ENCODE measurements at regions not wholly inside any gene's neighbourhood (a gene's known extent, or its start where the extent isn't known, plus 50 kb on each side); places are given as distances from the start of the nearest gene placed in this dataset.
A peak's percentile ranks its signal among the peaks of the same experiment; 100 is the strongest.

DNA sequence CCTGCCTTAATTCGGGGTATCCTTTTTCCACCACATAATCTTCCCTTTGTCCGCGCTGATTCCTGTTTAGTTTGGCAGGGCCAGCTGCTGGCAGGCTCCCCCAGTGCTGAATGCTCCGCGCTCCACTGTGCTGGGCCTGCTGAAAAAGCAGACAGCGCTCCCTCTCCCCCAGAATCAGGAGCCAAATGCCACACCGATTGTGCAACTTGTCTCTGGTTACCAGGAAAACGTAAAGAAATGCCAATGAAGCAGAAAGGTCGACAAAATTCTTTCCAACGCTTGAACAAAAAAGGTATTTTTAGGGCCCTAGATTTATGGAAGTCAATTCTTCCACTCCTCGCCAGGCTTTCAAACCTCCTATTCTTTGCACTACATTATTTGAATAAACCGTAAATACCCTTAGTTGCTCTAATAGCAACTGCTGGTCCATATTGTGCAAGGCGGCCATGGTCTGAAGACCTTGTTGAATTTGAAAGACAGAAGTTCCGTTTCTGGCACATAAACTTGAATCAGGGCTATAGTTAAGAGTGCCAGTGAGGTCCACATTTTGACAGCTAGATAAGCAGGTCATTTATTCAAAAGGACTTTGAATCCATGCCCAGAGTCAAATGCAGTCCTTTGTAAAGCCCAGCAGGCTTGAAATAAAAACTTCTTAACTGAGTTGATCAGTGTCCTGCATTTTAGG lies 206.7 kb upstream of the RFC3 start:
- no peaks in the 10 kb centered on the region for H3K79me2 ChIP-seq (ENCODE audit: low read length)
- H3K36me3 ChIP-seq (replicated peaks; ENCODE audit: low read depth, low read length) = no peaks in the 10 kb centered on the region
- H3K27ac ChIP-seq (ENCODE audit: low read length) = no peak overlapping the region
- peaks cover 23% of the 10 kb centered on the region for H3K4me1 ChIP-seq (ENCODE audit: low read length)
- no peaks in the 10 kb centered on the region for H3K27me3 ChIP-seq (ENCODE audit: low read depth, low read length)
- no peak for TF ChIP-seq EZH2phosphoT487 (IDR thresholded peaks at IDR 0.05; ENCODE audit: low read depth)
- TF ChIP-seq, protein P1, sequence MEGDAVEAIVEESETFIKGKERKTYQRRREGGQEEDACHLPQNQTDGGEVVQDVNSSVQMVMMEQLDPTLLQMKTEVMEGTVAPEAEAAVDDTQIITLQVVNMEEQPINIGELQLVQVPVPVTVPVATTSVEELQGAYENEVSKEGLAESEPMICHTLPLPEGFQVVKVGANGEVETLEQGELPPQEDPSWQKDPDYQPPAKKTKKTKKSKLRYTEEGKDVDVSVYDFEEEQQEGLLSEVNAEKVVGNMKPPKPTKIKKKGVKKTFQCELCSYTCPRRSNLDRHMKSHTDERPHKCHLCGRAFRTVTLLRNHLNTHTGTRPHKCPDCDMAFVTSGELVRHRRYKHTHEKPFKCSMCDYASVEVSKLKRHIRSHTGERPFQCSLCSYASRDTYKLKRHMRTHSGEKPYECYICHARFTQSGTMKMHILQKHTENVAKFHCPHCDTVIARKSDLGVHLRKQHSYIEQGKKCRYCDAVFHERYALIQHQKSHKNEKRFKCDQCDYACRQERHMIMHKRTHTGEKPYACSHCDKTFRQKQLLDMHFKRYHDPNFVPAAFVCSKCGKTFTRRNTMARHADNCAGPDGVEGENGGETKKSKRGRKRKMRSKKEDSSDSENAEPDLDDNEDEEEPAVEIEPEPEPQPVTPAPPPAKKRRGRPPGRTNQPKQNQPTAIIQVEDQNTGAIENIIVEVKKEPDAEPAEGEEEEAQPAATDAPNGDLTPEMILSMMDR (IDR thresholded peaks at IDR 0.05; ENCODE audit: low read depth, low read length) = no peak
- no peak overlapping the region for H2AFZ ChIP-seq (ENCODE audit: low read depth, low read length)
- no peak overlapping the region for H3K9ac ChIP-seq (ENCODE audit: low read length)
- H4K20me1 ChIP-seq (ENCODE audit: insufficient read depth, low read length) = no peaks in the 10 kb centered on the region
- no peak overlapping the region; the same call in 1 of the 2 replicates for H3K4me2 ChIP-seq (ENCODE audit: low read length)
- H3K9me3 ChIP-seq (ENCODE audit: insufficient read depth, low read length) = no peaks in the 10 kb centered on the region
- H3K4me3 ChIP-seq (ENCODE audit: low read length) = no peak overlapping the region

DNA sequence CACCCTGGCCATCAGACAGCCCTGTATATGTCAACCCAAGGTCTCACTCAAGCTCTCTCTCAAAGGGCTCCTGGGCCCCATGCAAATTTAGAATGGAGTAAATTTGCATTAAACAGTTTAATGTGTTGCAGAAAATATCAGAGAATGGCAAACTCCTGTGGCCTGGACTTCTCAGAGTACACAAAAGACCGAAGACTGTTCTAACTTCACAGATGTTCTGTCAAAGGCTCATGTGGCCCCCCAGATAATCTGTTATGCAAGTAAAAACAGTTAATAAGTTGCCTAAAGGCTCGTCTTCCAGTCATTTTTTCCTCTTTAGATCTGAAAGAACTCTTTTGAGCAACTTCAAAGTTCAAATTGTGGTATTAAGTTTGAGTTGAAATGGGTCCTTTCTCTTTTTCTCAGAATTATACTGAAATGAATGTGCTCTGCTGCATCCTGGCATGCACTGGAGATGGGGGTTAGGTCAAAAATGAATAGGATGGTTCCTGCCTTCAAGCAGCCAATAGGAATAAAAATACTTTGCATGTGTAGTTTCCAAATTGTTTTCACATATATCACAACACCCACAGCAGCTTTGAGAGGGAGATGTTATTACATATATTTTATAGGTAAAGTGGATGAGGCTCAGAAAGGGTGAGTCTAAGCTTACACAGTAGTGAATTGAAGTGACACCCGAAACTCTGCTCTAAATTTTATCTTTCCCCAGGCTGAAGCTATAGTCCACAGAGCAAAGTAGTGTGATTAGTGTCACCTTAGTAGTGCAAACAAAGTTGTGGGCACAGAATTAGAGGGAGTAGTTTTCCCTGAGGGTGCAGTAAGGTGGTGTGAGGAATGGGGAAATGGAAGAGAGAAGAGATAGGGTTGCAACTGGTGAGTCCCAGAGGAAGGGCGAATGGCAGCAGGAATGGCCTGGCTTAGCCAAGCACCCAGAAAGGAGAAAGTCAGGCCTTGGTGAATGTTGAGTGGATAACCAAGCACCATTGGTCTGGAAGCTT lies 205.0 kb upstream of the RFC3 start:
- TF ChIP-seq, protein P1 (IDR thresholded peaks at IDR 0.05; ENCODE audit: low read depth, low read length) = no peak
- no peak for TF ChIP-seq EZH2phosphoT487 (IDR thresholded peaks at IDR 0.05; ENCODE audit: low read depth)
- H3K79me2 ChIP-seq (ENCODE audit: low read length) = no peaks in the 10 kb centered on the region
- H3K27ac ChIP-seq (ENCODE audit: low read length) = peak overlapping the region; percentile 67
- peak overlapping the region; percentile 70 for H3K4me2 ChIP-seq (ENCODE audit: low read length)
- peak overlapping the region; percentile 29 for H2AFZ ChIP-seq (ENCODE audit: low read depth, low read length)
- H3K27me3 ChIP-seq (ENCODE audit: low read depth, low read length) = no peaks in the 10 kb centered on the region
- H3K4me1 ChIP-seq (ENCODE audit: low read length) = peaks cover 23% of the 10 kb centered on the region
- H3K9ac ChIP-seq (ENCODE audit: low read length) = no peak overlapping the region
- no peaks in the 10 kb centered on the region for H3K36me3 ChIP-seq (replicated peaks; ENCODE audit: low read depth, low read length)
- no peaks in the 10 kb centered on the region for H4K20me1 ChIP-seq (ENCODE audit: insufficient read depth, low read length)
- peak overlapping the region; percentile 22 for H3K4me3 ChIP-seq (ENCODE audit: low read length)
- H3K9me3 ChIP-seq (ENCODE audit: insufficient read depth, low read length) = no peaks in the 10 kb centered on the region

DNA sequence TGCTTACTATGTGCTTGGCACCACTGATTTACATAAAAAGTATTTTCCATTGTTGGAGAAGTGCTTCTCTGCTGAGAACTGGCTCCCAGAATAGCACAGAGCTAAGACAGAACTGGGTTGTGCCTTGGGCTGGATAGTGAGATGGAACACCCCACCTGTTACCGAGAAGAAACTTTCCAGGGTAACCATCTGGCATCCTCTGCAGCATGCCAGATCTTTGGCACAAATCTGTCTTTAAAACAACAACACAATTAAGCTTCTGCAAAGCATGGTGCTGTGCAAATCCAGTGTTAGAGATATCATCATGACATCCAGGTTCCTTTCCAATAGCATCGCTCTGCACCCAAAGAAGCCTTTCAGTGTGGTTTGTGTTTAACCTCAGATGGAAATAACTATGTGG lies 202.5 kb upstream of the RFC3 start:
- H2AFZ ChIP-seq (ENCODE audit: low read depth, low read length) = no peak overlapping the region
- H3K79me2 ChIP-seq (ENCODE audit: low read length) = no peaks in the 10 kb centered on the region
- H3K4me1 ChIP-seq (ENCODE audit: low read length) = peaks cover 23% of the 10 kb centered on the region
- H3K4me3 ChIP-seq (ENCODE audit: low read length) = no peak overlapping the region
- no peak overlapping the region for H3K27ac ChIP-seq (ENCODE audit: low read length)
- H3K27me3 ChIP-seq (ENCODE audit: low read depth, low read length) = no peaks in the 10 kb centered on the region
- H4K20me1 ChIP-seq (ENCODE audit: insufficient read depth, low read length) = no peaks in the 10 kb centered on the region
- no peaks in the 10 kb centered on the region for H3K36me3 ChIP-seq (replicated peaks; ENCODE audit: low read depth, low read length)
- H3K9me3 ChIP-seq (ENCODE audit: insufficient read depth, low read length) = no peaks in the 10 kb centered on the region
- no peak overlapping the region for H3K4me2 ChIP-seq (ENCODE audit: low read length)
- no peak for TF ChIP-seq EZH2phosphoT487 (IDR thresholded peaks at IDR 0.05; ENCODE audit: low read depth)
- TF ChIP-seq, protein P1 (IDR thresholded peaks at IDR 0.05; ENCODE audit: low read depth, low read length) = no peak
- no peak overlapping the region for H3K9ac ChIP-seq (ENCODE audit: low read length)

DNA sequence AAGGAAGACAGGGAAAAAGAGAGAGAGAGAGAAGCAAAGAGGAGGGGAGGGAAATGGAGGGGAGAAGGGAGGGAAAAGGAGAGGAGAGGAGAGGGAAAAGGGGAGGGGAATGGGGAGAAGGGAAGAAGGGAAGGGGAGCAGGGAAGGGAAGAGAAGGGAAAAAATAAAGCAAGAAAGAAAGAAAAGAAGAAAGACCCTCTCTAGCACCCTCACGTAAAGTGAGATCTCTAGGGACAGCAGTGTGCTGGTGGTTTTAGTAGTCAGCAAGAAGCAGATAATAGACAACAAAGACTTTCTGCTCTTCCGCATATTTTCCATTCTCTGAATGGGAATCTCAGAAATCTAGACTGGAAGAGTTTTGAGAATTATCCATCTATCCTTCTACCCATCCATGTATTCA lies 201.8 kb upstream of the RFC3 start:
- Histone ChIP-seq H3K79me2 (ENCODE audit: low read length) (no peaks in the 10 kb centered on the region), H3K9me3 (ENCODE audit: insufficient read depth, low read length) (no peaks in the 10 kb centered on the region), H4K20me1 (ENCODE audit: insufficient read depth, low read length) (no peaks in the 10 kb centered on the region), H3K36me3 (replicated peaks; ENCODE audit: low read depth, low read length) (no peaks in the 10 kb centered on the region), H3K27ac (ENCODE audit: low read length) (no peak overlapping the region), H3K9ac (ENCODE audit: low read length) (no peak overlapping the region), H2AFZ (ENCODE audit: low read depth, low read length) (no peak overlapping the region), H3K4me2 (ENCODE audit: low read length) (no peak overlapping the region), H3K27me3 (ENCODE audit: low read depth, low read length) (no peaks in the 10 kb centered on the region), H3K4me1 (ENCODE audit: low read length) (peaks cover 23% of the 10 kb centered on the region), H3K4me3 (ENCODE audit: low read length) (no peak overlapping the region)
- TF ChIP-seq, protein P1 (IDR thresholded peaks at IDR 0.05; ENCODE audit: low read depth, low read length) = no peak
- TF ChIP-seq EZH2phosphoT487 (IDR thresholded peaks at IDR 0.05; ENCODE audit: low read depth) = no peak
